Left ventricle myocardium superior (tissue), 1 donor: ENCODE measurements at regions not wholly inside any gene's neighbourhood (a gene's known extent, or its start where the extent isn't known, plus 50 kb on each side); places are given as distances from the start of the nearest gene placed in this dataset.
"Not testable (repeated sequence)": the region's sequence is repeated elsewhere in the genome, so short reads cannot be mapped to it uniquely, and the experiment has no call there.

ENCODE experiments used
- ATAC-seq: fragments of 200-7000 bp; cut with Tn5 transposase; one replicate; pipeline ENCODE4 v1.9.1; 2020; ENCODE audit warnings: mild to moderate bottlenecking, moderate library complexity
- DNase-seq: peaks from one replicate; pipeline ENCODE4 v3.0.0-alpha.2; 2020
- intact Hi-C: fragments of 100-400 bp; cut with micrococcal nuclease; formaldehyde crosslinking; loops from one replicate; pipeline ENCODE4 v1.11.0; 2022
- donor health status: DM: no; HTN: yes; CAD: no; lungs with severe emphysema.

DNA sequence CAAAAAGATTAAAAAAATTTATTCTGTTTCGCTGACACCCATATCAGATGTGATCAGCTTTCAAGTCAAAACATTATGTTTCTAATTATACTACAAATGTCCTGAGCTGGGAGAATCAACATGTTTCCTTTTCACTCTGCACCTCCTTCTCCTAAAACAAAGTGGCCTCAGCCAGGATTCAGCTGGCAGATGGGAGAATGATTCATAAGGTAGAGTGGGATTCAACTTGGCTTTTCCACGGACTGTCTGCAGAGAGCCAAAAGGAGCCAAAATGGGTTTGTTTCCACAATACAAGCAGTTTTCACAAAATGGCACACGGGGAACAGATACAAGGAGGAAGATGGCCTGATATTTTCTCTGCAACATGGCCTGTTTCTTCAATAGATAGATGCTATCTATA, 376.5 kb upstream of the PRKCQ start:
- ATAC-seq = no peak
- intact Hi-C loops = no loop called here
- DNase-seq = no peak

DNA sequence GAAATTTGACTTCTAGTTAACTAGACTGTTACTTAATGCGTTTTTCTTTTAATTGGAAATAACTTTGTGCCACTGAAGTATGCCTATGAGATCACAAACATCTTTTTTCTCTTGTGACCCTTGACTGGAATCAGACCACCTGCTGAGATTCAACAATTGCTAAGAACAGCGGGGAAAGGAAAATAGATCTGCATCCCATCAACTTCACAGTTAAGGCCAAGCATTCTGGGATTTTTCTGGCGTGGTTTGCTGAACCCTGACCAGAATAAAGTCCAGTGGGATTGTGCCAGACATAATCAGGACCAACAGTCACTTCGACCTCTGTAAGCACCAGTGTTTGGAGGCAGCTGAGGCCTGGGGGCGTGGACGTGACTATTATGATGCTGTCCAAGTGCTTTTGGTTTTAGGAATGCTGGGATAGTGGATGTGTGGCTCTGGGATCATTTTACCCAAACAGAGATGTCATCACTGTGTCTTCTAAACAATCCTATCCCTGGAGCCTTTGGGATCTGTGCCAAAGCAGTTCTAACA, 373.3 kb upstream of the PRKCQ start:
- ATAC-seq = peak; percentile 81
- peak; percentile 58 for DNase-seq
- intact Hi-C loops = no loop called here

- intact Hi-C loops = no loop called here
- DNase-seq (no peak), ATAC-seq (no peak)
These were observed 371.7 kb upstream of the PRKCQ start for GRCh38 chr10:6951732-6952131.

GRCh38 chr10:6950133-6950532, 370.1 kb upstream of the PRKCQ start:
- intact Hi-C loops = no loop called here
- ATAC-seq (no peak), DNase-seq (no peak)

DNA sequence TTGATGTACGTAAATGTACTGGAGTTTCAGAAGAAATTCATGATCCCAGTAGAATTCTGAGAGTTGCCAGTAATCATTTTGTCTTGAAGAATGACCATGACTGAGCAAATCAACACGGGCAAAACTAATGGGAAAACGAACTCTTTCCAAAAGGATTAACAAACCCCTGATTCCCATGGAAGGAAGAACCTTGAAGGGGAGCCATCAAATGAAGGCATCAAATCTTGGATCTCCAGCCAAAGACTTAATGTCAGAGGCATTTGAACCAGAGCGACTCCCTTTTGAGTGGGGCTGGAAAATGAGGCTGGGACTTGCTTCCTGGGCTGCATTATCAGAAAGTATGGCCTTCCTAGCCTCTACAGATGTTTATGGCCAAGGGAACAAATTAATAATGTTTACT, 364.4 kb upstream of the PRKCQ start:
- intact Hi-C loops = no loop called here
- no peak for DNase-seq
- no peak for ATAC-seq

DNA sequence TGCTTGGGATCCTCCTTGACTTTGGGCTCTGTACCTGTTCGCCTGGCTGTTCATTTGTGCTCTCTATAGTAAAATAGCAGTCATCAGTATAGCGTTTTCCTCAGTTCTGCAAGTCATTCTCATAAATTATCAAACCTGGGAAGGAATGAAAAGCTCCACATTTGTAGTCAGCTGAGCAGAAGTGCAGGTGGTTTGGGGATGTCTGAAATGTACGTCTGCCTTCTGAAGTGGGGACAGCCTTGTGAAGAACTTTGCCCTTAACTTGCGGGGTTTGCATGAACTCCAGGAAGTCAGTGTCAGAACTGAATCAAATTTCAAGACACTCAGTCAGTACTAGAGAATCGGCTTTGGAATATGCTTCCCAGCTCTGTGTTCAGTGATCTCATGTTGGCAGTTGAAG, 358.3 kb upstream of the PRKCQ start:
- no peak for DNase-seq
- intact Hi-C loops = no loop called here

DNA sequence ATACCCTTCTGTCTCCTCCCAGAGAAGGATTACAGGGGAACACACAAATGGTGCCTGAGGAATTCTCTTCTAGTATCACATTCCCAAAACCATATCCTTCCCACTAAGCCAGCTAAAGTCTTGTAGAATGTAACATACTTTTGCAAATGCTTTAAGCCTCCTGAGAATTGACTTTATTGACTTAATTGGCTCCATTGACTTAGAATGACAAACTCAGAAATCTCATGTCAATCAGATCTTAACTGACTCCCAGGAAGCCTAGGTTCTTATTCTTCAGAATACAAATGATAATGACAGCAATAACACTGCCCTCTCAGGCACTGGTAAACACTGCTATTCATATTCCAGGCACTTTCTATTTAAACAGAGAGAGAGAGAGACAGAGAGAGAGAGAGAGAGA, 356.9 kb upstream of the PRKCQ start:
- intact Hi-C loops = no loop called here
- DNase-seq (no peak), ATAC-seq (no peak)

More for the DNA sequence above, 358.3 kb upstream of the PRKCQ start:
- ATAC-seq = no peak

- ATAC-seq (peak; percentile 54), DNase-seq (no peak)
- intact Hi-C loops = no loop called here
These were observed 349.2 kb upstream of the PRKCQ start for GRCh38 chr10:6929148-6929830.

DNA sequence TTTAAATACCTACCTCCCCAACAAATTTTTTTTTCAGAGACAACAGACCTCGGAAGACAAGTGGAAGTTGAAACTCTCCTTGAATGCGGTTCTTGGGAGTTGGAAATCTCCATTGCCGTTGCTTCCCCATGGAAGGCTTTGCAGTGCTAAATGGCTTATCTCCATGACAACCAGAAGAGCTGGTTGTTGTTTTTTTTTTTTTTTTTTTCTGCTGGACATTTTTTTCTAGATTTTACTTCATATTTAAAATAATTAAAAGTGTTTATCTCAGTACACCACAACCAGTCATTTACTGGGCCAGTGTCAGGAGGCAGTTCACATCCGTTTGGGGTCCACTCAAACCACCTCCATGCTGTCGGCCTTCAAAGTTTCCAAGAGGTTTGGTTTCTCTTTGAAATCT, 348.5 kb upstream of the PRKCQ start:
- intact Hi-C loops = no loop called here
- no peak for DNase-seq

GRCh38 chr10:6926971-6927370, 346.9 kb upstream of the PRKCQ start:
- intact Hi-C loops = no loop called here

More for the DNA sequence above, 348.5 kb upstream of the PRKCQ start:
- no peak for ATAC-seq

DNA sequence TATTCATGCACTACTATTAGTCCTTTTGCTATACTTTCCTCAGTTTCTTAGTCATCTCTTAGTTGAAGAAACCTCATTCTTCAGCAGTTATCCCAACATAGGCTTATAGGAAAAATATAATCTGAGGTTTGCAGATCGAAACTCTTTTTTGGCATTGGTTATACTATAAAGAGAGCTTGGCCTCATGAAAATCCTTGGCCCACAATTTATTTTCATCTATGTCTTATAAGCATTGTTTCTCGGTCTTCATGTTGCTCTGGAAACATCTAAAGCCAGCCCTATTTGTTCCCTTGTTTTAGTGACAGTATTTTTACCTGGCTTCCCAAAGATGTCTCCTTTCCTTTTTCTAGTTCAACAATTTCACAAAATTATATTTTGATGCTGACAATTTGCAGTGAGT, 345.1 kb upstream of the PRKCQ start:
- DNase-seq = no peak
- ATAC-seq = no peak
- intact Hi-C loops = no loop called here

More at GRCh38 chr10:6926971-6927370, 346.9 kb upstream of the PRKCQ start:
- DNase-seq (no peak), ATAC-seq (no peak)

DNA sequence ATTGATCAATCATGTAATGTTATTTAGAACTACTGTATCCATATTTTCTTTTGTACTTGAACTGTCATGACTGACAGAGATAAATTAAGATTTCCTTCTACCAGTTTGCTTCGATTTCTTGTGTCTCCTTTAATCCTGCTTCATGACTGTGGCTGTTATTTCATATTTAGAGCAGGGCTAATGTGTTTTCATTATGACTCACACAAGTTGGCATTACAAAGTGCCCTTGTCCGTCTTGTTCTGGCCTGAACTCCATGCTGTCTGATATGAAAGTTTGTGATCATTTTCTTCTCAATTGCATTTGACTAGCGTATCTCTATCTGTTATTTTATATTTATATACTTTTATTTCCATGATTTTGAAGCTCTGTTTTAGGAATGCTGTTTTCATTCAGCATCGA, 344.1 kb upstream of the PRKCQ start:
- intact Hi-C loops = no loop called here
- ATAC-seq = peak; percentile 73

GRCh38 chr10:6921026-6921425, 340.9 kb upstream of the PRKCQ start:
- ATAC-seq, intact Hi-C loops, DNase-seq: not testable (repeated sequence)

More for the DNA sequence above, 344.1 kb upstream of the PRKCQ start:
- no peak for DNase-seq

DNA sequence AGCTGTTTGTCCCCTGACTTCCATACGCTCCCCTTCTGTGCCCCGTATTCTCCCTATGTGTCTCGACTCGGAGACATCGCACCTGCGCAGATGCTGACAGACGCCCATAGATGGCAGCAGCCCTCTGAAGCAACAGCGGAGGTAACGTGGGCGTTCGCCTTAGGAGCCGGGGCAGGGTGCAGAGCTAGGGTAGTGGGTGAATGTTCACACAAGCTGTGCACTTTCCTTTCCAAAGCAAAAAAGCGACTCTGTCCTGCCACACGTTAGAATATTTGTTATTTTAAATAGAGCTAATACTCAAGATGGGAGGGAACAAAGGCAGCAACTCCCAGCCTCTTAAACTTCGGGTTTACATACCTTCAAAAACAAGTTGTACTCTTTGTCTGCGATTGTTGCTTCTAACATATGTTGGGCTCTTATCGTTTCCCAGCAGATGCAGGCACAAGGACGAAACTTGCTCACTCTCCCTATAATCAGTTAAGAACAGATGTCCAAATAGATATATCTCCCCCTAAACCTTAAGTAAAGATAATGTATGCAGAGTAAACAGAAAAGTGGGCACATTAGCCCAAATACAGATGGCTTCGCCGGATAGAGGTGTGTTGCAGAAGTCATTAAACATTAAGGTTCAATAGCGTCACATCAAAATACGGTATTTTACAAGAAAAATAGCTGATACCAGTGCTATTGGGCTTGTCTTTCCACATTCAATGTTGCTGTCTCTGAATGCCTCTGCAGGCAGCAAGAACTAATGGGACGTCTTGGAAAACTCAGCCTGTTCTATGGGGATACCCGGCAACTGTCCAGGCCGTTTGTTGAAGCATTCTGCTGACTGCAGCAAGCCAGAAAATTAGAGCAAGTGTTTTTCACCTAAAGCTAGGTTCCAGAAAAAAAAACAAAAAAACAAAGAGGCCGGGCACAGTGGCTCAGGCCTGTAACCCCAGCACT, 340.3 kb upstream of the PRKCQ start:
- DNase-seq (peak; percentile 79), ATAC-seq (peak; percentile 98)
- intact Hi-C loops = no loop called here

DNA sequence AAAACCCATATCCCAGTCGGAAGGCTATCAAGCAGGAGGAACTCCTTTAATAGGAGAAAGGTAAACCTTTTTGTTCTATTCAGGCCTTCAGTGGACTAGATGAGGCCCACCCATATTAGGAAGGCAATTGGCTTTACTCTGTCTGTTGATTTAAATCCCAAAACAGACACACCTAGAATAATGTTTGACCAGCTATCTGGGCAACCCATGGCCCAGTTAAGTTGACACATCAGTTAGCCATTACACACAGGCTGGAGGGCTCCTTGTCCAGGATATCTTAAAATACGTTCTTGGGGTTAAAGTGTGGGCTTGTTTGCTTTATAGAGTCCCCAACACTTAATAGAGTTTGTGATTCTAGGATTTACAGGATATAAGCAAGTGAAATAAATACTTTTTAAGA, 339.0 kb upstream of the PRKCQ start:
- intact Hi-C loops = loop anchor here (10.0 kb wide), 1 partner anchor 506 kb away; no protein-coding TSS in a partner anchor
- ATAC-seq (no peak), DNase-seq (no peak)

- DNase-seq (peak; percentile 35), ATAC-seq (no peak)
These were observed 338.2 kb upstream of the PRKCQ start for GRCh38 chr10:6918305-6918704.

DNA sequence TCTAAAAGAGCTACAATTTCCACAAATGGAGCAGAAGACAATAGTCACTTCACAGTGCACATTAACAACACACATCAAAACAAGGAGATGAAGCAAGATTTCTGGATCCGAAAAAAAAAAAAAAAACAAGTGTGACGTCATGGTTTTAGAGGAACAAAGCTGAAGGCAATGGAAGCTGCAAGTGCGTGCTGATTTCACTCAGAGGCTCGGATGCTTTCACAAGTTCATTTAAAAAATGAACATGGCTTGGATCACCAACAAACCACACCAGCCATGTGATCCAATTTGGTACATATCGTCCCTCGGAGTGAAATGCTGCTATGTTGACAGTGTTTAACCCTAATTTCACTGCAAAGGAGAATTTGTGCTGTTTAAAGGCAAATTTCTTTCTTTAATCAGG, 337.0 kb upstream of the PRKCQ start:
- intact Hi-C loops = loop anchor here (10.0 kb wide), 1 partner anchor 508 kb away; no protein-coding TSS in a partner anchor
- no peak for DNase-seq

More at GRCh38 chr10:6918305-6918704, 338.2 kb upstream of the PRKCQ start:
- intact Hi-C loops = loop anchor here (10.0 kb wide), 1 partner anchor 506 kb away; no protein-coding TSS in a partner anchor

GRCh38 chr10:6916601-6917000, 336.5 kb upstream of the PRKCQ start:
- ATAC-seq (no peak), DNase-seq (no peak)
- intact Hi-C loops = loop anchor here (10.0 kb wide), 1 partner anchor 508 kb away; no protein-coding TSS in a partner anchor

More for the DNA sequence above, 337.0 kb upstream of the PRKCQ start:
- no peak for ATAC-seq

DNA sequence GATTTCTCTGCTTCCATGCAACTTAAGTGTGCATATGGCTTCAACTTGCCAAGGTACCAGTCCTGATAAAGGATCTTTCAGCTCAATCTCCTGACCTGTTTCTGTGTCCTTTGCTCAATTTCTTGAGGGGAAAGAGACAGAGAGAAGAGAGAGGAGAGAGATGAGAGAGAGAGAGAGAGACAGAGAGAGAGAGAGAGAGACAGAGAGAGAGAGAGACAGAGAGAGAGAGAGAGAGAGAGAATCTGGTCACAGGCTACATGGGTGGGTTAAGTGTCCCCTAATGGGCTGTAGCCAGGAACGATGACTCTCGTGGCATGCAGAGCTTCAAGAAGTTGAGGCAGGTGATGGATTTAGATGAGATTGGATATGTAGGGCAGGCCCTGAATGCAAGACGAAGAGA, 335.2 kb upstream of the PRKCQ start:
- intact Hi-C loops = loop anchor here (10.0 kb wide), 1 partner anchor 509 kb away; no protein-coding TSS in a partner anchor
- DNase-seq = no peak
- no peak for ATAC-seq

GRCh38 chr10:6912929-6913328, 332.9 kb upstream of the PRKCQ start:
- intact Hi-C loops = loop anchor here (10.0 kb wide), 1 partner anchor 512 kb away; no protein-coding TSS in a partner anchor
- peak; percentile 51 for ATAC-seq
- no peak for DNase-seq
